HG03097 (cell line): ENCODE measurements at regions not wholly inside any gene's neighbourhood (a gene's known extent, or its start where the extent isn't known, plus 50 kb on each side); places are given as distances from the start of the nearest gene placed in this dataset.
A peak's percentile ranks its signal among the peaks of the same experiment; 100 is the strongest.
"Not testable (repeated sequence)": the region's sequence is repeated elsewhere in the genome, so short reads cannot be mapped to it uniquely, and the experiment has no call there.

Experiments
- ATAC-seq: cut with Tn5 transposase; IDR thresholded peaks from one replicate; pipeline ENCODE4 v1.9.1; 2021; ENCODE audit not compliant: unreplicated experiment, low FRiP score

DNA sequence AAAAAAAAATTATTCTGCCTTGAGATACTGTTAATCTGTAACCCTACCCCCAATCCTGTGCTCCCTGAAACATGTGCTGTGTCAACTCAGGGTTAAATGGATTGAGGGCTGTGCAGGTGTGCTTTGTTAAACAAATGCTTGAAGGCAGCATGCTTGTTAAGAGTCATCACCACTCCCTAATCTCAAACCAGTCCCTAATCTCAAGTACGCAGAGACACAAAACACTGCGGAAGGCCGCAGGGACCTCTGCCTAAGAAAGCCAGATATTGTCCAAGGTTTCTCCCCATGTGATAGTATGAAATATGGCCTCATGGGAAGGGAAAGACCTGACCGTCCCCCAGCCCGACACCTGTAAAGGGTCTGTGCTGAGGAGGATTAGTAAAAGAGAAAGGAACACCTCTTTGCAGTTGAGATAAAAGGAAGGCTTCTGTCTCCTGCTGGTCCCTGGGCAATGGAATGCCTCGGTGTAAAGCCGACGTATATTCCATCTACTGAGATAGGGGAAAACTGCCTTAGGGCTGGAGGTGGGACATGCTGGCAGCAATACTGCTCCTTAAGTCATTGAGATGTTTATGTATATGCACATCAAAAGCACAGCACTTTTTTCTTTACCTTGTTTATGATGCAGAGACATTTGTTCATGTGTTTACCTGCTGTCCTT, 402.6 kb downstream of the TBC1D32 start:
- ATAC-seq: not testable (repeated sequence)

DNA sequence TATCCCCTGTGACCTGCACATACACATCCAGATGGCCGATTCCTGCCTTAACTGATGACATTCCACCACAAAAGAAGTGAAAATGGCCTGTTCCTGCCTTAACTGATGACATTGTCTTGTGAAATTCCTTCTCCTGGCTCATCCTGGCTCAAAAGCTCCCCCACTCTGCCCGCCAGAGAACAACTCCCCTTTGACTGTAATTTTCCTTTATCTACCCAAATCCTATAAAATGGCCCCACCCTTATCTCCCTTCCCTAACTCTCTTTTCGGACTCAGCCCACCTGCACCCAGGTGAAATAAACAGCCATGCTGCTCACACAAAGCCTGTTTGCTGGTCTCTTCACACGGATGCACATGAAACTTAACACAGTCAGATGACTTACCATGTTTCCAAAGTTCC, 403.8 kb downstream of the TBC1D32 start:
- ATAC-seq: not testable (repeated sequence)

DNA sequence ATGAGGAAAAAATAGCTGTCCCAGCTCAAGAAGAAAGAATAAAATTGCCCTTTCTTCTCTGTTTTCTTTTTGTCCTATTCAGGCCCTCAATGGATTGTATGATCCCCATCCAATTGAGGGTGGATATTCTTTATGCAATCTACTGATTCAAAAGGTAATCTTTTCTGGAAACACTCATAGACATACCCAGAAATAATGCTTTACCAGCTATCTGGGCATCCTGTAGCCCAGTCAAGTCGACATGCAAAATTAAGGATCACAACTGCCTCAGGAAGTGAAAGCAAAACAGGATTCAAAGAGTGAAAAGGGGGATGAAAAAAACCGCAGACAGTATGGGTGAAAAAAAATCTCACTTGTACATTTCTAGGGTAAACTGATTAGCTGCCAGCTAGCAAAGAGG, 410.1 kb downstream of the TBC1D32 start:
- no peak for ATAC-seq

DNA sequence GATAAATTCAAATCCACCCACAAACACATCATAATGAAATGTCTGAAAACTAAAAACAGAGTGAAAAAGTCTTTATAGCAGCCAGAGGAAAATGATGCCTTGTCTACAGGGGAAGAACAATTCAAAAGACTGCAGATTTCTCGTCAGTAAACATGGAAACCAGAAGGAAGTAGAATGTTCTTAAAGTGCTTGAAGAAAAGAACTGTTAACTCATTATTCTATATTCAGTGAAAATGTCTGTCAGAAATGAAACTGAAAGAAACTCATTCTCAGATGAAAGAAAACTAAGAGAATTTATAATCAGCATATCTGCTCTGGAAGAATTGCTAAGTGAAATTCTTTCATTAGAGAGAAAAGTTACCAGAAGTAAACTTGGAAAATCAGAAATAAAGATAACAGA, 416.1 kb downstream of the TBC1D32 start:
- ATAC-seq: no peak

DNA sequence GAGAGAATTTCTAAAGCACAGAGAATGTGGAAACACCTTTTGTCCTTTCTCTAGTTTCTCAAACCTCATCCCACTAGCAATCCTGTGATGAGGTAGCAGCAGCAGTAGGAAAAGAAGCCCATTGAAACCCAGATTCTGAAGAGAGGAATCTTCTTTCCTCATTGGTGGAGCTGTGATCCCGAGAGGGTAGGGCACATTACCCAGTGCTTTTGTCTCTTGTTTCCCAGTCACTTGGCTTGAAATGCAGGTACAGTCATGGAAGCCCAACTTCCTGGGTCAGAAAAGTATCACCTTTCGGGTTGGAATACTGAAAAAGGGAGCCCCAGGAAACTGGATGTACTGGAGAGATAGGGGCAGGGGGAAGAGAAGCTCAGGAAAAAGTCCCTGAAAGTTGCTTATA, 417.4 kb downstream of the TBC1D32 start:
- no peak for ATAC-seq

DNA sequence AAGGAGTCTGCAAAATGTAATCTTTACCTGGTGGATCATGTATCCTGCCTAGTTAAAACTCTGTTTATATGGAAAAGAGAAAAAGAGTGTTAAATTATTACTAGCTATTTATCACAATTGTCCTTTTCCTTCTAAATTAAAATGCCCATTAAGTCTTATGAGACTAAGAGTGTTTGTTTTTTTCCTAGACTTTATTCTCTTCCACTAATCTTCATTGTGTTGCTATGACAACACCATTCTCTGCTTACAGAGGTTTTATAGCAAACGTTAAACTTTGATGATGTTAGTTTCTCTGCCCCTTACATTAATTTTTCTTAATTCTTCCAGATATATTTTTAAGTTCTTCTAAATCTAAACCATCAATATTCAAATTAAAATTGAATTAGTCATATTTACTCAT, 420.8 kb downstream of the TBC1D32 start:
- no peak for ATAC-seq

DNA sequence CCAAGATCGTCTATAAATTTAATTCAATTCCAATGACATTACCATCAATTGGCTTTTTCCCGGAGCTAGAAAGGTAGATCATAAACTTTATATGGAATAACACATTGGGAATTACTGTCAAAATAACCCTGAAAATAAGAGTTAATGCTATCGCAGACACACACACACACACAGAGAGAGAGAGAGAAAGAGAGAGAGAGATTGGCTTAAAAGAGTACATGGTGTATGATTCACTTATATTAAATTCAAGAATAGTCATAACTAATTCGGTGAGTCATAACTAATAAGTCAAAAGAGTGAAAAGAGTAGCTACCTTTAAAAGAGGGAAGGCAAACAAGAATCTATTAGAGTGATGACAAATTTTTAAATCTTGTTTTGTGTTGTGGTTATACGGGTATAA, 425.5 kb downstream of the TBC1D32 start:
- no peak for ATAC-seq

DNA sequence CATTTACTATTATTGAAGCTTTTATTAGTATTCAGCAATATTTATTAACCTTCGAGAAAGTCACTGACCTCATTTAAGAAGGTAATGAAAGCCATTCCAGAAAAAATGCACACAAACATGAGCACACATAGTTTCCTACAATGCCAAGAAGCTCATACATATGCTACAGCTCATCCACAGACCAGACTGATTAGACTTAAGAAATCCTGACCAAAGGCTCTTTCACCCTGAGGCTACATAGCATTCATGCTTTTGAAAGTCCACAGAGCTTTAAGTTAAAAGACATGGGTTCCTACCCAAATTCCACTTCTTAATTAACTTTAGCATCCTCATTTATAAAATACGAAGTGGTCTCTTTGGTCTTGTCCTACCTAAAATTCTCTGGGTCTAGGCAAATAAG, 430.4 kb downstream of the TBC1D32 start:
- ATAC-seq: no peak

DNA sequence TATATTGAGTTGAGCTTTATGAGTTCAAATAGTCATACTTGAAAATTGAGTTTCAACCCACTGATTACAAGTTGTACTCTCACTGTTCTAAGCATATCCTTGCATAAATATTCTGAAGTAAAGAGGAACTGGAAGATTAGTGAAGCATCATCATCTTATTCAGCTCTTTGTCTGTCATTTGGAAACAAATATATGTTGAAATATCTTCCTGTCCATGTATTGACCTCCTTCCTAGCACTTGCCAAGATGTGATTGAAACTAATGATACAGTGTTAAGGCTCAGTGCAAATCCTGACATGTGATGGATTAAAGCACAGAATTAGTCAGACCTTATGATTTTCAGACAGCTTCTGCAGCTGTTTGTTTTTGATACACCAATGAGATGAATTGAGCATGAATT, 434.3 kb downstream of the TBC1D32 start:
- no peak for ATAC-seq

DNA sequence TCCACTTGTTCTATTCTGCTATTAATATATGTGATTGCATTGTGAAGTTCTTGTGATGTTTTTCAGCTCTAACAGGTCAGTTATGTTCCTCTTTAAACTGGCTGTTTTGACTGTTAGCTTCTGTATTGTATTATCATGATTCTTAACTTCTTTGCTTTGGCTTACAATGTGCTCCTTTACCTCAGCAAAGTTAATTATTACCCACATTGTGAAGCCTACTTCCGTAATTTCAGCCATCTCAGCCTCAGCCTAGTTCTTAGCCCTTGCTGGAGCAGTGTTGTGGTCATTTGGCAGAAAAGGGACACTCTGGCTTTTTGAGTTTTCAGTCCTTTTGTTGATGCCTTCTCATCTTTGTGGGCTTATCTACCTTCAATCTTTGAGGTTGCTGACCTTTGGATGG, 440.2 kb downstream of the TBC1D32 start:
- ATAC-seq: no peak

DNA sequence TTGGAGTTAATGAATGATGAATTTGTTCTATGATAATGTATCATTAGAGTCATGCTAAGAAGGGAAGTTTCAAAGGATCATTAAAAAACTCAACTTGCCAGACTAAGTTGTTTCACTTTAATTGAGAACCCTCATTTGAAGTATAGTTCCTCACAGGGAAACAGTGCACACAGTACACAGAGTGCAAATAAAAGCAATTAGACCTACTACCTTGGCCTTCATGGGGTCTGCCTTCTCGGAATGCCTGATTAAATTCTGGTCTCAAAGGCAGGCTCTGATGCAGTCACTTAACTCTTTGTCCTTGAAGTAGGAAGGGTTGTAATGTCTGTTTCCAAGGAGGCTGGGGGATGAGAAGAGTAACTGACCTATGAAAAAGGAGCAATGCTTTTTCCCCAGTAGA, 457.3 kb downstream of the TBC1D32 start:
- no peak for ATAC-seq

DNA sequence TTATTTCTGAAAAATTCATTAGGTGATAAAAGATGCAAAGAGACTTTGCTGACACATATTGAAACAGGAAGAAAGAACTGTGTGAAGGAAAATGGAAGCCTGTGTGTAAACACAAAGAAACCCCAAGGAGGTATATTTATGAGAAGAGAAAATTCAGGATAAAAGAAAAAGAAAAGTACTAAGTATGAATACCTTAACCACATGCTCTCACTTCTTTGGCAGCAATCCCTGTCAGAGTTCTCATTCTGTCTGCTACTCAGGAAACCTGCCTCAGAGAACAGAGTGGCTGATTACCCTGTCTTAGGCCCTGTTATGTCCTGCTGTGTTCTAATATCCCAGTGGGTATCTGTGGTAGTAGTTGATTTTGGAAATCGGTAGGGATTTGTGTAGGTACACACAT, 457.9 kb downstream of the TBC1D32 start:
- ATAC-seq: peak; percentile 53

DNA sequence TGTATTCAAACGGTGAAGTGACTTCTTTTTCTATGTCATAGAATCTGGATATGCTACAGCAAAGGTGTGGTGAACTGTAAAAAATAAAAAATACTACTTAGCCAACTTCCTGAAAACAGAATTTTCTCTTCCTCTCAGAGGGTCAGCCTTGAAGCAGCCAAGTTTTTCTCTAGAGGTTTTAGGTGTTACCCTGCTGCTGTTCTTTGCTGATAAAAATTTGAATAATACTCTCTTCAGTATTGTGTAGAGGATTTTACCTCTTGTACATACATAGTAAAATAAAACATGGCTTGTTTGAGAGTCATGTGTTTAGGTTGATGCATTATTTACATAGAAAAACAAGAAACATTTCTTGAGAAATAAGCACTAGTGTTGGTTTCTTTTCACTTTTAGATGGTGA, 458.4 kb downstream of the TBC1D32 start:
- ATAC-seq: peak; percentile 45

DNA sequence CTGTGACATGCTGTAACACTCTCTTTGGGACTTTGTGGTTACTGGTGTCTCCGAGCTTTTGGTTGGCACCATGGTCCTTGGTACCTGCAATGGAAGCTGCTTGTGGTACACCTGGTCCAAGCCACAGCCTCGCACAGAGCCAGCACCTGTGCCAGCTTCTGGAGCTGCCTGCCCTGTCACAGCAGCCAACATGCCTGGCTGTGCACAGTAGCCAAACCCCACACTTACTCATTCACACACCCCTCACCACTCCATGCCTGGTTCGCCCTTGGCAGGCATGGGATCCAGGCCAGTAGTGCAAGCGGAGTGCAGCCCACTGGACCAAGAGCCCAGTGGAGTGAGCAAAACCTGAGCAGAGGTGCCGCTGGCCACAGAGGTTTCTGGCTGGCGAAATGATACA, 459.9 kb downstream of the TBC1D32 start:
- ATAC-seq: no peak

DNA sequence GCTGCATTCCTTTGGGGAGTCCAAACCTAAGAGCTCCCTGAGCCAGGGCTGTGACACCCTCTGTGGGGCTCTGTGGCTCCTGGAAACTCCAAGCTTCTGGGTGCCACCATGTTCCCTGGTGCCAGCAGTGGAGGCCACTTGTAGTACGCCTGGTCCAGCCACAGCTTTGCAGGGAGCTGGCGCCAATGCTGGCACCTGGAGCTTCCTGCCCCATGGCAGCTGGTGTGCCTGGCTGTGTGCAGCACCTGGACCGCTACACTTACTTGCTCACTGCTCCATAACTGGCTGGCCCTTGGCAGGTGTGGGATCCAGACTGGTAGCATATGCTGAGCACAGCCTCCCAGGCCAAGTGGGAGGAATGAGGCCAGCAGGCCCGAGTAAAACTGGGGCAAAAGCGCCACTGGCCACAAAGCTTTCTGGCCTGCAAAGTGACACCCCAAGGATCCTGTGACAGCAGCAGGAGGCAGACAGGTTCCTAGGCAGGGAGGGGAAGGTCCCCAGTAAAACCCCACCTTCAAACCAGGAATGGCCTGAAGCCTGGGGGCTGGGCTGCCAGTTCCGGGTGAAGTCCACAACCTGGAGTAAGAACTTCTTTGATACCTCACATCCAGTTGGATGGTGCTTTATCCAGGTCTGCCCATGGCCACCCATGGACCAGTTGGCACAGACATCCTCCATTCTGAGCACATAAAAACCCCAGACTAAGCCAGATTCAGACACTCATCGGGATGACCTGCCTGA, 461.0 kb downstream of the TBC1D32 start:
- ATAC-seq: no peak

DNA sequence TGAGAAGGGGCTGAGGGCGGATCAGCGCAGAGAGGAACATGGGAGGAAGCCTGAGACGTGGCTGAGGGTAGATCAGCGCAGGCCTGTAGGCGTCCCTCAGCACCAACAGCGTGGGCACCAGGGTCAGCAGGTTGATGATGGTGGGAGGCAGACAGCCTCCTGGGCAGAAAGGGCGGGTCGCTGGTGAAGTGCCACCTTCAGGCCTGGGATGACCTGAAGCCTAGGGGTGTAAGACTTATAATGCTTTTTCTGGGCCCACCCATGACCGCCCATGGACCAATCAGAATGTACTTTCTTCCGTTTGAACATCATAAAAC, 462.1 kb downstream of the TBC1D32 start:
- ATAC-seq: no peak

DNA sequence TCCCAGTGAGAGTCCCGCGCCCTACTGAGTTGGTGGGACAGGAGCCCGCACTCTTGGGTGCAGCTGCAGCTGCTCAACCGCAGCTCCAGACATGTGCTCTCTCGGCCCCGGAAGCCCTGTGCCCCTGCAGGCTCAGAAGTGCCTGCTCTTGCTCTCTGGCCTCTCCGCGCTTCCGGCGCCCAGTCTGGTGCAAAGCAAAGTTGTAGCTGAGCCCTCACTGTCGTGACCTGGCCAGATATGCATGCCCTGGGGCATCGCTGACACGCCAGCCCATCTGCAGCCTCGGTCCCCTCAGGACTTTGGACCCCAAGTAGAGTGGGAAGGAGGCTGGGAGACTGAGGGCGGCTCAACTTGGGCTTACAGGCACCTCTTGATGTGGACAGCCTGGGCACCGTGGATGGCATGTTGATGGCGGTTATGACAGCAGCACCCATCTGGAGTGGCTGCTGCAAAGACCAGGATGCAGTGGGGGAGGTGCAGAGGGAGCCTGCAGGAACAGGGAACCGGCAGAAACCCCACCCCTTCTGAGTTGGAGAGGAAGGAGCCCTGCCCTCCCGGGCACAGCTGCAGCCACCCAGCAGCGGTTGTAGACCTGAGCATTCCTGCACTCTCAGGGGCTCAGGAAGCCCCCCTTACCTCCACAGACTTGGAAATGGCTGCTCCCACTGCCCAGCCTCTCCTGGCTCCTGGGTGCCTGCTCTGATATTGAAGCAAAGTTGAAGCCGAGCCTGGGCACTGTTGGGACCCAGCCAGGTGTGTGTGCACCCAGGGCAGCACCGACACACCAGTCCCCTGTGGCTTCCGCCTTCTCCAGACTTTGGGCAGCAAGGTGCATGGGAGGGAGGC, 462.6 kb downstream of the TBC1D32 start:
- no peak for ATAC-seq

DNA sequence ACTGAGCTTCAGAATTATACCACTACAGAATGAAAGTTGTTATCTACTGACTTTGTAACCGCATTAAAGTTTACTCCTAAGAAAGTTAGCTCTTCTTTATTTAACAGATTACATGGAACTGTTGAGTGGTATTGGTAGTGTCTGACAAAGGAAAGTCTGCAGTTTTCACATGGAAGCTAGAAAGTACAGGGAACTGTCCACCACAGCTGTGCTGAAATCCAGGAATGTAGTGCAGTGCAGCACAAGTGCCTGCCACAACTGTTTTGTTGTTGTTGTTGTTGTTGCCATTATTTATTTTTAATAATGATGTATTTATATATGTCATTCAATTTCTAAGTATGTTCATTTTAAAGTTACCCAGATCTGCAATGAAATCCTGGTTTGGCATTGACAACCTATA, 464.9 kb downstream of the TBC1D32 start:
- no peak for ATAC-seq

DNA sequence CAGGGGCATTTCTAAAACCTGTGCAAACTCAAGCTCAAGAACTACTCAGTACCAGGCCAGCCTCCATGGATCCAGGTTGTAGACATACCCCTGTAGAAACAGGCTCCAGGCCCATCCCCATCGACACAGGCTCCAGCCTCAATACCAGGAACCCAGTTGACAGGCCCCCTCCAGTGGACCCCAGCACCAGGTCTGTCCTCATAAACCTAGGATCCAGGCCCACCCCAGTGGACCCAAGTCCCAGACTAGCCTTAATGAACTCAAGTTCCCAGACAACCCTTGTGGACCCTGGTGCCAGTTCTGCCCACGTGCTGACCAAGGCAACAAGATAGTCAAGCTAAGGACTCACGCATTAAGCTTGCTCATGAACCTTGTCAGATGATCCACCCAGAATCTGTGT, 476.9 kb downstream of the TBC1D32 start:
- ATAC-seq: no peak

DNA sequence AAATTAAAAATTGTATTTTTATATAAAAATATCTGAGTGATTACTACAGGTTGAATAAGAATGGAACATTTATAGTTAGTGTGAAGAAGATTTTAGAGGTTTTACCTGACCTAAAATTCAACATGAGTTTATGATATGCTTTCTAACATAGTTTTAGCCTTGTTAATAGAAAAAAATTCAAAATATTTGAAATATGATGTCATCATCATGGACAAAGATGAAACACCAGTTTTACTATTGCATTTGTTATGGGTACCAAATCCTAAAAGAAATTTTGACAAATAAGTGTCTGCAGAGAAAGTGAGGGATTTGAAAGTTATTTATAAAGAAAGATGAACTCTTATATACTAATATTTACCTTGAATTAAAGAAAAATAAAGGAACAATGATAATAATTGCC, 479.7 kb downstream of the TBC1D32 start:
- no peak for ATAC-seq

DNA sequence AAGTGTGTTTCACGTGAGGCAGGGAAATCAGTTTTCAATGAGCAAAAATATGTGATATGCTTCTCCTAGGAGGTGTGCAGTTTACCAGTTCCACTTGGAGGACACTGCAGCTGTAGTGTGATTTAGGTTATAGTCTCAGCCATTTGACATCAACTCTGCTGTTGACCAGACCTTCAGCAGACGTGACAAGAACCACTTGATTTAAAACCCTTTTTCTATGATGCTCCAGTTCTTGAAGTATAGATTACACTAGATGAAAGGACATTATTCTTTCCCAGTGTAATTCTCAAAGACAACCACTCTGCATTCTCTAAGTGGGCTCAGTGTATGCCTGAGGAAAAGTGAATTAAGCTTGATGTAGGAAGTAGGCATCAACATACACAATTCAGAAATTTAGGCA, 480.8 kb downstream of the TBC1D32 start:
- ATAC-seq: no peak
